Lower leg skin (tissue), 4 donors: ENCODE measurements at regions not wholly inside any gene's neighbourhood (a gene's known extent, or its start where the extent isn't known, plus 50 kb on each side); places are given as distances from the start of the nearest gene placed in this dataset.

Experiments used
- DNase-seq, 2 donors: peaks; one replicate each; pipeline ENCODE4 v3.0.0-alpha.2; 2019; ENCODE audit warnings: low spot score in 2 of 2
- H3K4me3 ChIP-seq: fragments of 200-600 bp; sonication (generic); 2 replicates; pipeline ENCODE4 v1.5.1; 2017; ENCODE audit warnings: mild to moderate bottlenecking, low read depth; ENCODE audit not compliant: poor library complexity, severe bottlenecking
- POLR2A ChIP-seq, 2 donors: fragments of 450-650 bp; IDR thresholded peaks; one replicate each; pipeline ENCODE4 v1.6.1; 2016 to 2017; ENCODE audit warnings: antibody characterized with exemption in 2 of 2, mild to moderate bottlenecking in 1 of 2, moderate library complexity in 1 of 2
- WGBS, 2 donors: methylation state at CpG; one replicate each; pipeline ENCODE4 v1.1.5; 2018; 5-methylcytosine and 5-hydroxymethylcytosine counted together
- intact Hi-C: fragments of 100-400 bp; cut with DNase I; formaldehyde crosslinking; loops from one replicate; pipeline ENCODE4 v1.15.0; 2023; ENCODE audit warnings: low total_unique reads
- TF ChIP-seq, protein P1 (sequence below), 3 donors: fragments of 450-650 bp; IDR thresholded peaks; one replicate each; pipeline ENCODE4 v1.5.1; 2016; ENCODE audit warnings: antibody characterized with exemption in 3 of 3, mild to moderate bottlenecking in 3 of 3, moderate library complexity in 2 of 3

DNA sequence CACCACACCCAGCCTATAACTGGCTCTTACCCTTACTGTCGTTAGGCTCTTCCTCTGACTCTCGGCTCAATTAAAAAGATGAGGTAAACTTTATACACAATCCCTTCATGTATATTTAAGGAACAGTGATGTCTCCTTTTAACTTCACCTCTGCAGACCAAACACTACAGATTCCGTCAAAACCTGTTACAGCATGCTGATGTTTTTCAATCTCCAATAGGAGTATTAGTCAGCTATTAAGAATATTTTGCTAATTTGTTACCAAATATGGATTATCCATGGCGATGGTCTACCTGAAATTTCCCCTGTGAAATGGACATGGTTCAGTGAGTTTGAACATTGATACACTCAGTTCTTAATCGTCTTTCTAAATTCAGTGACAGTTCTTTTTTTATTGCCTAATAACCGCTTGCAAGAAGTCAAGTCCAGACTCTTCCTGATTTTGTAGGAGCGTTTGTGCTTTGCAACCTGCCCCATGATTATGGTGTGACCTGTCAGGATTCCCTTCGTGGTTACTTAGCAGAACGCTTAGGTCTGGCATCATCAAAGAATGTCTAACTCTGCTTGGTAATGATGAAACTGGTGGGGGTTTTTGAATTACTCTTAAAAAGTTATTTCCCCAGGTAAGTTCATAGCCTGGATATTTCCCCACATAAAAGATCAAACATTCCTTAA is 72.2 kb upstream of the STOX2 start:
- WGBS, 2 donors: 43 to 51% methylated on average over 9 of the region's 9 CpGs
- intact Hi-C loops: no loop called here
- DNase-seq: no peak
- H3K4me3 ChIP-seq: no peak overlapping the region
- no peak for TF ChIP-seq POLR2A (IDR thresholded peaks at IDR 0.05)
- TF ChIP-seq, protein P1, sequence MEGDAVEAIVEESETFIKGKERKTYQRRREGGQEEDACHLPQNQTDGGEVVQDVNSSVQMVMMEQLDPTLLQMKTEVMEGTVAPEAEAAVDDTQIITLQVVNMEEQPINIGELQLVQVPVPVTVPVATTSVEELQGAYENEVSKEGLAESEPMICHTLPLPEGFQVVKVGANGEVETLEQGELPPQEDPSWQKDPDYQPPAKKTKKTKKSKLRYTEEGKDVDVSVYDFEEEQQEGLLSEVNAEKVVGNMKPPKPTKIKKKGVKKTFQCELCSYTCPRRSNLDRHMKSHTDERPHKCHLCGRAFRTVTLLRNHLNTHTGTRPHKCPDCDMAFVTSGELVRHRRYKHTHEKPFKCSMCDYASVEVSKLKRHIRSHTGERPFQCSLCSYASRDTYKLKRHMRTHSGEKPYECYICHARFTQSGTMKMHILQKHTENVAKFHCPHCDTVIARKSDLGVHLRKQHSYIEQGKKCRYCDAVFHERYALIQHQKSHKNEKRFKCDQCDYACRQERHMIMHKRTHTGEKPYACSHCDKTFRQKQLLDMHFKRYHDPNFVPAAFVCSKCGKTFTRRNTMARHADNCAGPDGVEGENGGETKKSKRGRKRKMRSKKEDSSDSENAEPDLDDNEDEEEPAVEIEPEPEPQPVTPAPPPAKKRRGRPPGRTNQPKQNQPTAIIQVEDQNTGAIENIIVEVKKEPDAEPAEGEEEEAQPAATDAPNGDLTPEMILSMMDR (IDR thresholded peaks at IDR 0.05): no peak

DNA sequence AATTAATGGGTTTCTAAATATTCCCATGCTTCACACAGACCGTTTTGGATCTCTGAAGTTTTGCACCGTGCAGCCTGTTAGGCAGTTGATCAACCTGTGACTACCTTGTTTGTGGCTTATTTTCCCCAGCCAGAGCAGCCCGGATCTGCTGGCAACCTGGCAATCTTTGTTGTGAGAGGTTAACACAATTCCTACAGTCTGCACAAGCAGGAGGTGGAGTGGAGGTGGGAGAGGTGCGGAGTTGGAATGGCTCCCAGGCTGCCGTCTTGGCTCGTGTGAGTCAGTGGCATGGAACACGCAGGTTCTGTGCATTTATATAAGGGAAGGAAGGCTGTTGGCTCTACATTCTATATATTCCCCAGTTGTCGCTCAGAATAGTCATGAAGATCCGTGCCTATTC is 70.9 kb upstream of the STOX2 start:
- TF ChIP-seq POLR2A (IDR thresholded peaks at IDR 0.05): no peak
- TF ChIP-seq, protein P1 (IDR thresholded peaks at IDR 0.05): no peak
- intact Hi-C loops: no loop called here
- no peak overlapping the region for H3K4me3 ChIP-seq
- 28 to 34% methylated on average over 9 of the region's 9 CpGs for WGBS, 2 donors
- DNase-seq: no peak

DNA sequence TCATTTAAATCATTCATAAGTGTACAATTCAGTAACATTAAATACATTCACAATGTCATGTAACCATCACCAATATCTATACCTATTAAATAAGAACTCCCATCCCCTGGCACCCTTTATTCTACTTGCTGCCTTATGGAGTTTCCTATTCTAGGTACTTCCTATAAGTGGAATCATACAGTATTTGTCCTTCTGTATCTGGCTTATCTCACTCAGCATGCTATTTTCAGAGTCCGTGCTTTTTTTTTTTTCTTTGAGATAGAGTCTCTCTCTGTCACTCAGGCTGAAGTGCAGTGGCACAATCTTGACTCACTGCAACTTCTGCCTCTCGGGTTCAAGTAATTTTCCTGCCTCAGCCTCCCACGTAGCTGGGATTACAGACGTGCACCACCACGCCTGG is 67.9 kb upstream of the STOX2 start:
- DNase-seq: no peak
- no peak for TF ChIP-seq POLR2A (IDR thresholded peaks at IDR 0.05)
- TF ChIP-seq, protein P1 (IDR thresholded peaks at IDR 0.05): no peak
- WGBS, 2 donors: 86 to 90% methylated on average over 5 of the region's 5 CpGs
- H3K4me3 ChIP-seq: no peak overlapping the region
- intact Hi-C loops: loop anchor here (5.0 kb wide), 1 partner anchor 415 kb away; no protein-coding TSS in a partner anchor

DNA sequence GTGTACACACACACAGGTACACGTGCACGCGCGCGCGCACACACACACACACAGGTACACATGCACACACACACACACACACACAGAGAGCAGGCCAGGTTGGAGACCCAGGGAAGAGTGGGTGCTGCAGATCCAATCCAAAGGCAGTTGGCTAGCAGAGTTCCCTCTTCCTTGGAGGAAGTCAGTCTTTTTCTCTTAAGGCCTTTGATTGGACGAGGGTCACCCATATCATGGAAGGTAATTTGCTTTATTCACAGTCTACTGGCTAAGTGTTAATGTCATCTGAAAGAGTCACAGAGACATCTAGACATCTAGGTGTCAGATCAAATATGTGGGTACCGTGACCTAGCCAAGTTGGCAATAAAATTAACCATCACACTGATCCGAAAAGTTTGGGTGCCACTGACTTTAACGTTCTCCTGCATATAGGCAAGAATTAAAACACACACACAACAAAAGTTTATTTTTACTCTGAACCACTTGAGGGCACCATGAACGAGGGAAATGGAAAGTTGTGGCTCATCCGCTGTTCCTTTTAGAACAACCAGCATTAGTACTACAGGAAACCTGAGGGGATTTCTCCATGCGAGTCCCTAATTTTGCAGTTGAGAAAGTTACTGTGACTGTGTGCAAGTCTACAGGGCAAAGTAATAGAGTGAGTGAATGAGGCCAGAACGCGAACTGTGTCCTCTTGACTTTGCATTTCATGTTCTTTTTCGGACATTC is 66.0 kb upstream of the STOX2 start:
- TF ChIP-seq POLR2A (IDR thresholded peaks at IDR 0.05): no peak
- TF ChIP-seq, protein P1 (IDR thresholded peaks at IDR 0.05): no peak
- DNase-seq: no peak
- WGBS, 2 donors: 66% methylated on average over 16 of the region's 16 CpGs
- H3K4me3 ChIP-seq: no peak overlapping the region
- intact Hi-C loops: loop anchor here (5.0 kb wide), 1 partner anchor 413 kb away; no protein-coding TSS in a partner anchor

DNA sequence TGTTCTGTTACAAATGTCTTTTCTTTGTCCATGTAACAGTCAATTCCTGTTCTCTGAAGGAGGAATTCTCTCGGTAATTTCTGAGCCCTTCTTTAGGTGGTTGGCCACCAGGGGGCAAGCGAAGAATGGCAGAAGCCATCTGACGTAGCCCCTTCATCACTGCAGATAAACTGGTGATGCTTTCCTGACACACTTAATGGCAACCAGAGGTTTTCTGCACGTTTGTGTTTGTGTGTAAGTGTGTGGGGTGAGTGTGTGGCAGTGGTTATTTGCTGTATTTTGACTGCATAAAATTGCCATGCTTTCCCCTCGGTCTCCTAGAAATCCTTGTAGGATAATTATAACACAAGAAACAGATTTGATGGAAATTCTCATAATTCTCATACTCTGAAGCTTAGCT is 64.8 kb upstream of the STOX2 start:
- intact Hi-C loops: loop anchor here (5.0 kb wide), 2 partner anchors 262 to 322 kb away; no protein-coding TSS in a partner anchor
- WGBS, 2 donors: 9 to 12% methylated on average over 5 of the region's 5 CpGs
- DNase-seq: peak; percentile 72 to 92
- no peak for TF ChIP-seq POLR2A (IDR thresholded peaks at IDR 0.05)
- TF ChIP-seq, protein P1 (IDR thresholded peaks at IDR 0.05): peak in 1 of 3 donors; percentile 54
- H3K4me3 ChIP-seq: no peak overlapping the region
